ENCODE measurements at regions not wholly inside any gene's neighbourhood (a gene's known extent, or its start where the extent isn't known, plus 50 kb on each side); places are given as distances from the start of the nearest gene placed in this dataset.

GRCh38 chr18:11258039-11258610 is 108.8 kb upstream of the PIEZO2 start:
- FAIRE-seq (no peak), DNase-seq (ENCODE audit: insufficient read length, low spot score) (no peak)
- TF ChIP-seq TAF1 (IDR thresholded peaks at IDR 0.05; ENCODE audit: low read depth, low read length) (no peak), SPI1 (IDR thresholded peaks at IDR 0.05; ENCODE audit: low read depth, low read length) (no peak), POLR2AphosphoS5 (IDR thresholded peaks at IDR 0.05; ENCODE audit: low read depth, low read length) (no peak), POU2F2 (IDR thresholded peaks at IDR 0.05; ENCODE audit: low read depth, low read length) (no peak), PAX5 (IDR thresholded peaks at IDR 0.05; ENCODE audit: insufficient read depth, low read length, severe bottlenecking) (no peak), POLR2A (IDR thresholded peaks at IDR 0.05; ENCODE audit: low read depth, low read length) (no peak)

DNA sequence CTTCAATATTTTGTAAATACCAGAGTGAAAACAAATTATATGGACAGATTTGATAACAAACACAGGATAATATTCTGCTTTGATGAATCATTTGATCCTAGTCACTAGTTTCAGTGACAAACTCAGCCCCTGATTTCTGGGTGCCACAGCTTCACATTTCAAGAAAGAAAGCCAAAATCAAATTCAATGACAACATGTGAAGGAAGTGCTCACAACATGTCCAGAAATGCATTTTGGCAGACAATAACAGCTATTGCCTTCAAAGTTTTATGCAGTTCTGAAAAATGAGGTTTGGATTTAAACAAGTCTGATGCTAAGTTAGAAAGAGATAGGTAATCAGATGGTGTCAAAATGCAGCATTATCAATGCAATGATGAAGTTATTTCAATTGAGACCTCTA is 106.9 kb upstream of the PIEZO2 start:
- no peak for TF ChIP-seq TAF1 (IDR thresholded peaks at IDR 0.05; ENCODE audit: low read depth, low read length)
- TF ChIP-seq POU2F2 (IDR thresholded peaks at IDR 0.05; ENCODE audit: low read depth, low read length): no peak
- TF ChIP-seq POLR2AphosphoS5 (IDR thresholded peaks at IDR 0.05; ENCODE audit: low read depth, low read length): no peak
- TF ChIP-seq SPI1 (IDR thresholded peaks at IDR 0.05; ENCODE audit: low read depth, low read length): no peak
- TF ChIP-seq PAX5 (IDR thresholded peaks at IDR 0.05; ENCODE audit: insufficient read depth, low read length, severe bottlenecking): no peak
- TF ChIP-seq POLR2A (IDR thresholded peaks at IDR 0.05; ENCODE audit: low read depth, low read length): no peak
- no peak for FAIRE-seq
- no peak for DNase-seq (ENCODE audit: insufficient read length, low spot score)

GRCh38 chr18:11251891-11252270 is 102.5 kb upstream of the PIEZO2 start:
- FAIRE-seq (no peak), DNase-seq (ENCODE audit: insufficient read length, low spot score) (no peak)
- TF ChIP-seq POLR2AphosphoS5 (IDR thresholded peaks at IDR 0.05; ENCODE audit: low read depth, low read length): no peak
- no peak for TF ChIP-seq PAX5 (IDR thresholded peaks at IDR 0.05; ENCODE audit: insufficient read depth, low read length, severe bottlenecking)
- no peak for TF ChIP-seq POU2F2 (IDR thresholded peaks at IDR 0.05; ENCODE audit: low read depth, low read length)
- TF ChIP-seq POLR2A (IDR thresholded peaks at IDR 0.05; ENCODE audit: low read depth, low read length): no peak
- no peak for TF ChIP-seq TAF1 (IDR thresholded peaks at IDR 0.05; ENCODE audit: low read depth, low read length)
- TF ChIP-seq SPI1 (IDR thresholded peaks at IDR 0.05; ENCODE audit: low read depth, low read length): no peak

DNA sequence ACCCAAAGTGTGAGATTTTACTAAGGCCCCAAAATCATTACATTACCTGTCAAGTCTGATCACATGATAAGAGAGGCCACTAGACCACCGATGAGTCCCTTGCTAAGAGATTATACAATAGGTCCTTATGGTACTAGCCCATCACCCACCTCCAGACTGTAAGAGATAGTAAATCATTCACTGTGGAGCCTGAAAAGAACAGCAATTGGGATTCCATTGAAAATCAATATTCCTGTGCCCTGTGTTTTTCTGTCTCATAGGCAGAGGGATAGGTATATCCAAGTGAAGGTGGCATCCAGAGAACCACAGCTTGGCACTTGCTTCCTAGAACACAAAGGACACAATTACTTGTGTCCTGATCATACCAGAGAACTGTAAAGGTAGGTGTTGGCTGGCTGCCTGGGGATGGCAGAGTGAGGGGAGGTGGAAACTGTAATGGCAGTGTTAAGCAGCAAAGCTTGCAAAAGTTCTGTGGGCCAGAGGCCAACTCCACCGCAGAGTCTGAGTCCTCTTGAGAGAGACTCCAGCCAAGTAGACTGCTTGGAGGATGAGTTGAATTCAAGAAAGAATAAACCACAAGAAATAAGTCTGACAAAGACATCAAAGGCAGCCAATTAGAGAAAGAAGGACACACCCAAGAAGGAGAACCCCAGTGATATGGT is 102.0 kb upstream of the PIEZO2 start:
- TF ChIP-seq POU2F2 (IDR thresholded peaks at IDR 0.05; ENCODE audit: low read depth, low read length) (no peak), TAF1 (IDR thresholded peaks at IDR 0.05; ENCODE audit: low read depth, low read length) (no peak), PAX5 (IDR thresholded peaks at IDR 0.05; ENCODE audit: insufficient read depth, low read length, severe bottlenecking) (no peak), POLR2AphosphoS5 (IDR thresholded peaks at IDR 0.05; ENCODE audit: low read depth, low read length) (no peak), POLR2A (IDR thresholded peaks at IDR 0.05; ENCODE audit: low read depth, low read length) (no peak), SPI1 (IDR thresholded peaks at IDR 0.05; ENCODE audit: low read depth, low read length) (no peak)
- no peak for DNase-seq (ENCODE audit: insufficient read length, low spot score)
- no peak for FAIRE-seq

DNA sequence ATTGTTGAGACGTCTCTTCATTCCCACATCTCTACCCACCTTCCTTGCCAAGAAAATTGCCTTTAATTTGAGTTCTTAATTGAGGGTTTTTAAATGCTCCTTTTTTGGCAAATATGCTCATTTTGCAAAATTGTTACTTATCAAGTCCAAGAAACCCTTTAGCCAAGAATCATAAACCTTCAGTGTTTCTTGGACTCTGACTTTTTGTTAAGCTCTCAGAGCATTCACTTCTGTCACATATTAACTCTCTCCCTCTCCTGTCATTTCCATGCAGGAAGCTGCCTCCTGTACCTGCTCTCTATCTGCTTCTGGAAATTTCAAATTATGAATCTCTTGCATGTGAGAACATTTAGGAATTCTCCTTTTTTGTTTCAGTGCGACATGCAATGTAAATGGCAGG is 100.0 kb upstream of the PIEZO2 start:
- no peak for DNase-seq (ENCODE audit: insufficient read length, low spot score)
- no peak for FAIRE-seq
- TF ChIP-seq TAF1 (IDR thresholded peaks at IDR 0.05; ENCODE audit: low read depth, low read length) (no peak), PAX5 (IDR thresholded peaks at IDR 0.05; ENCODE audit: insufficient read depth, low read length, severe bottlenecking) (no peak), POLR2AphosphoS5 (IDR thresholded peaks at IDR 0.05; ENCODE audit: low read depth, low read length) (no peak), POLR2A (IDR thresholded peaks at IDR 0.05; ENCODE audit: low read depth, low read length) (no peak)

- DNase-seq (ENCODE audit: insufficient read length, low spot score) (no peak), FAIRE-seq (peak; percentile 96)
- no peak for TF ChIP-seq POLR2A (IDR thresholded peaks at IDR 0.05; ENCODE audit: low read depth, low read length)
- TF ChIP-seq PAX5 (IDR thresholded peaks at IDR 0.05; ENCODE audit: insufficient read depth, low read length, severe bottlenecking): no peak
- TF ChIP-seq POU2F2 (IDR thresholded peaks at IDR 0.05; ENCODE audit: low read depth, low read length): no peak
- TF ChIP-seq TAF1 (IDR thresholded peaks at IDR 0.05; ENCODE audit: low read depth, low read length): no peak
- no peak for TF ChIP-seq POLR2AphosphoS5 (IDR thresholded peaks at IDR 0.05; ENCODE audit: low read depth, low read length)
- no peak for TF ChIP-seq SPI1 (IDR thresholded peaks at IDR 0.05; ENCODE audit: low read depth, low read length)
Observed at GRCh38 chr18:11247381-11247970, 98.1 kb upstream of the PIEZO2 start.

GRCh38 chr18:11246495-11247300 is 97.3 kb upstream of the PIEZO2 start:
- DNase-seq (ENCODE audit: insufficient read length, low spot score) (no peak), FAIRE-seq (no peak)
- TF ChIP-seq POLR2AphosphoS5 (IDR thresholded peaks at IDR 0.05; ENCODE audit: low read depth, low read length): no peak
- no peak for TF ChIP-seq POU2F2 (IDR thresholded peaks at IDR 0.05; ENCODE audit: low read depth, low read length)
- no peak for TF ChIP-seq SPI1 (IDR thresholded peaks at IDR 0.05; ENCODE audit: low read depth, low read length)
- no peak for TF ChIP-seq PAX5 (IDR thresholded peaks at IDR 0.05; ENCODE audit: insufficient read depth, low read length, severe bottlenecking)
- no peak for TF ChIP-seq TAF1 (IDR thresholded peaks at IDR 0.05; ENCODE audit: low read depth, low read length)
- no peak for TF ChIP-seq POLR2A (IDR thresholded peaks at IDR 0.05; ENCODE audit: low read depth, low read length)

DNA sequence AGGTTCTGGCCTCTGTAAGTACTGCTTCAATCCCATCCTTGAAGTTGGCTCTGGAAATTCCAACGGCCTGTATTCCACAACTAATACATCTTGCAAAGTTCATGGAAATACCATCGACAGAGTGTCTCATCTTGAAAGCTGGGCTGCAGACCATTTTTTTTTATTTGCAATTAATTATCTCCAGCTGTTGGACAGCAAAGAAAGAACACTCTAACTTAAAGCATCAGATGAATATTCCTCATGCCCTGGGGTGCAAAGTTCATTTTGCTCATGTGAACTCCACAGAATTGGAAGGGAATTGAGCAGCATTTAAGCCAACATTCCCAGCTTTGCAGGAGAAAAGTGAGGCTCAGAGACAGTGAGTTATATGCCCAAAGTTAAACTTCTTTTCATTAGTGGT is 96.5 kb upstream of the PIEZO2 start:
- FAIRE-seq: no peak
- no peak for DNase-seq (ENCODE audit: insufficient read length, low spot score)
- TF ChIP-seq TAF1 (IDR thresholded peaks at IDR 0.05; ENCODE audit: low read depth, low read length) (no peak), POLR2A (IDR thresholded peaks at IDR 0.05; ENCODE audit: low read depth, low read length) (no peak), POLR2AphosphoS5 (IDR thresholded peaks at IDR 0.05; ENCODE audit: low read depth, low read length) (no peak), SPI1 (IDR thresholded peaks at IDR 0.05; ENCODE audit: low read depth, low read length) (no peak), PAX5 (IDR thresholded peaks at IDR 0.05; ENCODE audit: insufficient read depth, low read length, severe bottlenecking) (no peak), POU2F2 (IDR thresholded peaks at IDR 0.05; ENCODE audit: low read depth, low read length) (no peak)

- FAIRE-seq (no peak), DNase-seq (ENCODE audit: insufficient read length, low spot score) (no peak)
- TF ChIP-seq POLR2AphosphoS5 (IDR thresholded peaks at IDR 0.05; ENCODE audit: low read depth, low read length): no peak
- TF ChIP-seq SPI1 (IDR thresholded peaks at IDR 0.05; ENCODE audit: low read depth, low read length): peak; percentile 79
Observed at GRCh38 chr18:11237484-11237883, 88.1 kb upstream of the PIEZO2 start.

All from GM12891 (cell line).